GM12801 (cell line): ENCODE measurements at regions not wholly inside any gene's neighbourhood (a gene's known extent, or its start where the extent isn't known, plus 50 kb on each side); places are given as distances from the start of the nearest gene placed in this dataset.

ENCODE experiments used
- CTCF ChIP-seq: IDR thresholded peaks from one replicate; pipeline ENCODE4 v1.5.1; 2011; ENCODE audit warnings: control low read depth; ENCODE audit not compliant: insufficient read length; ENCODE audit errors: extremely low read depth

DNA sequence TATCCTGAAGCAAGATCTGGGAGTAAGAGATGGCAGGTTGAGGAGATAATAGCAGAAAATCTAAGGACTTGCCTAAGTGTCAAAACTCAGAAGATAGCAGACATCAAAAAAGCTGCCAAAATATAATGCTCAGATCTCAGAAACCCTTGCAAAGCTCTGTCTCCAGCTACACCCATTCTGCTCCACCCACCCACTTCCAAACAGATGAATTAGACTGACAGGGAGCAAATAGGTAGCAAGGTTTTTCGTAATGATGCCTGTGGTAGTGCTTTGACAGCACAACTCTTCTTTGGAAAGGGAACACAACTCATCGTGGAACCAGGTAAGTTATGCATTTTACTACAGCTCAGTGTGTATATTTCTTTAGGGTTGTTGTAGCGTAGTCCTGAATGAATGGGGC lies 132.6 kb downstream of the DAD1 start:
- no peak for TF ChIP-seq CTCF

- TF ChIP-seq CTCF, result no peak
Observed at GRCh38 chr14:22452330-22452729, 136.7 kb downstream of the DAD1 start.

DNA sequence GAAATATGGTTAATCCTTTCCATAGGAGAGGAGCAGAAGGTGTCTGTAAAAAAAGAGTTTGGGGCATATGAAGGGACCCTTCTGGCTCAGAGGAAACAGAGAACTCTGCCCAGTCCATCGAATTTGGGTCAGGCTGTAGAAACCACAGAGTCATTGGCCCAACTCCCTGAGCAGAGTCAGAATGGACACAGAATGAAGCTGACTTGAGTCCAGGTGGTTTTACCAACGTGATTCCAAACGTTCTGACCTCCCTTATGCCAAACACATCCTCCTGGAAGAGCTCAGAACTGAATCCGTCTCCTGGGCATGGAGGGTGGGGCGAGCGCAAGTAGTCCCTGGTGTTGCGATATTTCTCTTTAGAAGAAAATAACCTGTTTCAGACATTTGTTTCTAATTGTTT lies 138.8 kb downstream of the DAD1 start:
- no peak for TF ChIP-seq CTCF

DNA sequence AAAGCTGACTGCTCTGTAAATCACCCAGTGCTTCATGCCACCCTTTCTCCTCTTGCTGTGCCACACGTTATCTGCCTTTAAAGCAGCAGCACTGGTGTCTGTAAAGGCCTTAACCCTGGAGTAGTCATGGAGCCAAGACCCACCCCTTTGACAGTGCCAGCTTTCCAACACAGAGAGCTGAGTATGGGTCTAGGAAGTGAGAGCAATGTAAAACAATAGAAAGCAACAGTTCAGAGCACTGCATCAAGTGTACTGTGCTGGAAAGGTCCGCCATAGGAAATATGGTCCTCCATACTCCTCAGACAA lies 139.5 kb downstream of the DAD1 start:
- no peak for TF ChIP-seq CTCF

DNA sequence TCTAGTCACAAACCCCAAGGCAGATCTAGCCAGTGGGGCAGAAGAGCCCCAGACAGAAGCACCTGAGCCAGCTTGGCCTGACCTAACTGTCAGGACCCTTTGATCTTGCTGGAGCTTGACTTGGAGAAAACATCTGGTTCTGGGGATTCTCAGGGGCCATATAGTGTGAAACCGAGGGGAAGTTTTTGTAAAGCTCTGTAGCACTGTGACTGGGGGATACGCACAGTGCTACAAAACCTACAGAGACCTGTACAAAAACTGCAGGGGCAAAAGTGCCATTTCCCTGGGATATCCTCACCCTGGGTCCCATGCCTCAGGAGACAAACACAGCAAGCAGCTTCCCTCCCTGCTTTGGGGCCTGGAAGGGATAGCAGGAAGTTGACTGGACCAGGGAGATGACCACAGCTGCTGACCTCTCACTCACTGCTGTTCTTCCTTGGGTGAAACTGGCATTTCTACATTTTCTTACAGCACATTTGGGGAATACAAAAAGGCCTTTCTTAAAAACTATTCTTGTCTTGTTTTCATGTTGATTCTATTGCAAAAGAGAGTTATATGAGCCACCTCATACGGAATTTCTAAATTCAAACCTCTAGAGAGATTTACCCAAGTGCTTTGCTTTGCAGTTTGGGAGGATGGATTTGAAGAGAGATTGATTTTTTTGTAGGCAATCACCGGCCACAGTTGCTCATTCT lies 140.0 kb downstream of the DAD1 start:
- TF ChIP-seq CTCF, result no peak

DNA sequence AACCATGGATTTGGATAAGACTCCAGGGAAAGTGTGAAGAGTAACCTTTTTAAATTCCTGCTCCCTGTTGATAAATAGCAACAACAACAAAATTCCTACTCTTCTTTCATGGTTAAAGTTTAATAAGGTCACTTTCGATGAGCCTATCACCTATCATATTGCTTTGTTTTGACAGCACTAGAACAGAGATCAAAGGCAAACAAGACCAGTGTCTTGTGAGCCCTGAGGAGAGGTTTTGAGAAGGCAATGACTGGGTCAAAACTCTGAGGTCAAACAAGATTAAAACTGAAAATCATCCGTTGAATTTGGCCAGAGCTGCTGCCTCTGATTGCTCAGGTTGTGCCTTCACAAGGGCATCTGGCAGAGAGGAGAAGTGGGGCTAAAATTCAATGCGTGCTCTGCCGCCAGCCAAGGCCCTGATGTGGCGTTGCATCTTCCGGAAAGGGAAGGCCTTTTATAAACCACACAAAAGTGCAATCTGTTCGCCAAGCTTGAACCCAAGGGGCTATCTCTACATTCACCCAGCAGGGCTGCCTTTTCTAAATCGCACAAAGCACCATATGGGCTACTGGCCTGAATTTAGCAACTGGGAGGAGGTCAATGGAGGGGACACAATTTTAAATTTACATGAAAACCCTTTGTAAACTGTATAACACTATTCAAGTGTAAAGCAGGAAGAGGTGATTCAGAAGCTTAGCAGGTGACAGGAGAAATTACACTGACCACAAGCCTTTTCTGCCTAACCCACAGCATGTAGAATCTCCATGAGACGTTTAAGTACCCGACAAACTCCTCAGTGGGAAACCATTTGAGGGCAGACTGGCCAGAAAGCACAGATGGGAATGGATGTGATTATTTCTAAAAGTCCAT lies 140.8 kb downstream of the DAD1 start:
- no peak for TF ChIP-seq CTCF

DNA sequence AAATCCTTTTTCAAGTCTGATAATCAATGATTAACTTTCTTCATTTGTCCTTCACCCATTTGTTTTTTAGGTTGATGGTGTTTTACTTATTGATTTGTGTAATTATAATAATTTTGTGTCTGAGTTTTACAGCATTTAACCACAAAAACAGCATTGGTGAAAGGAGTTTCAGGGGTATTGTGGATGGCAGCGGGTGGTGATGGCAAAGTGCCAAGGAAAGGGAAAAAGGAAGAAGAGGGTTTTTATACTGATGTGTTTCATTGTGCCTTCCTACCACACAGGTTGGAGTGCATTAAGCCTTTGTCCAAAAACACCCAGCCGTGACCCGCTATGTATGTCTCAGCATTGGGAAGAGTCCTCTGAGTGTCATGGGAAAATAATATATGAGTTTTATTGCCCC lies 150.3 kb downstream of the DAD1 start:
- TF ChIP-seq CTCF, result no peak
